ENCODE measurements at regions not wholly inside any gene's neighbourhood (a gene's known extent, or its start where the extent isn't known, plus 50 kb on each side); places are given as distances from the start of the nearest gene placed in this dataset.

DNA sequence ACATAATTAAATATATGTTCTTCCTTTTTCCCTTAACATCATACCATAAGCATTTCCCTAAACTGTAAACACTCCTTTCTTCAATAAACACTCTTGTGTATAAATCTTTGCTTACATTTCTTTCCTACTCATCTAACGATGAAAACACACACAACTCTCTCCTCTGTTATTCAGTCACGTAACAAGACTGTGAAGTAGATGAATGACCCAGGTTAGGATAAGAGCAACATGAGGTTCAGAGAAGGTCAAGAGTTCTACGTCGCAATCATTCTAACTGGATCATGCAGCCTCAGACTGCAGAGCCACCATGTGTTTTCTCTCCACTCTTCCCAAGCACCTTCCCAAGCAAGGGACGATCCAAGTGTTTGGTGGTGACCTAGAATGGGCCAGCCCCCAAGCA is 70.5 kb upstream of the SPTLC1 start:
- TF ChIP-seq POLR2AphosphoS5 (IDR thresholded peaks at IDR 0.05; ENCODE audit: low read depth, low read length): no peak
- TF ChIP-seq POLR2A (IDR thresholded peaks at IDR 0.05; ENCODE audit: low read depth, low read length): no peak
